Liver (tissue), 8 donors: ENCODE measurements at regions not wholly inside any gene's neighbourhood (a gene's known extent, or its start where the extent isn't known, plus 50 kb on each side); places are given as distances from the start of the nearest gene placed in this dataset.

ENCODE experiments used
- DNase-seq: peaks from one replicate; pipeline ENCODE4 v3.0.0-alpha.2; 2017; ENCODE audit warnings: low spot score
- H3K27ac ChIP-seq, 2 donors: one replicate each; pipeline ENCODE4 v1.7.0; 2013; ENCODE audit warnings: inconsistent platforms in 2 of 2, low read length in 2 of 2, control low read depth in 1 of 2, low read depth in 1 of 2, mild to moderate bottlenecking in 1 of 2
- H3K27me3 ChIP-seq, 4 donors: one replicate each; pipeline versions ENCODE4 v1.6.1 to v1.7.0; 2013; ENCODE audit warnings: low read length in 3 of 4, inconsistent platforms in 1 of 4, mild to moderate bottlenecking in 1 of 4, moderate library complexity in 1 of 4; ENCODE audit not compliant: control insufficient read depth in 4 of 4, insufficient read depth in 4 of 4
- H3K36me3 ChIP-seq, 4 donors: one replicate each; pipeline versions ENCODE4 v1.6.1 to v1.7.0; 2013; ENCODE audit warnings: low read length in 3 of 4, mild to moderate bottlenecking in 3 of 4, low read depth in 1 of 4, moderate library complexity in 1 of 4; ENCODE audit not compliant: control insufficient read depth in 4 of 4, insufficient read depth in 3 of 4
- H3K4me1 ChIP-seq, 4 donors: one replicate each; pipeline versions ENCODE4 v1.6.1 to v1.7.0; 2013; ENCODE audit warnings: low read length in 3 of 4, mild to moderate bottlenecking in 3 of 4, moderate library complexity in 1 of 4; ENCODE audit not compliant: control insufficient read depth in 4 of 4, insufficient read depth in 4 of 4
- H3K4me3 ChIP-seq, 3 donors: one replicate each; pipeline versions ENCODE4 v1.6.1 to v1.7.0; 2013; ENCODE audit warnings: low read length in 3 of 3, control low read depth in 1 of 3, low read depth in 1 of 3, mild to moderate bottlenecking in 1 of 3
- H3K9ac ChIP-seq, 2 donors: one replicate each; pipeline ENCODE4 v1.7.0; 2013; ENCODE audit warnings: low read length in 2 of 2, mild to moderate bottlenecking in 2 of 2, moderate library complexity in 2 of 2, control low read depth in 1 of 2, low read depth in 1 of 2
- H3K9me3 ChIP-seq, 4 donors: one replicate each; pipeline versions ENCODE4 v1.6.1 to v1.7.0; 2013; ENCODE audit warnings: low read length in 3 of 4; ENCODE audit not compliant: control insufficient read depth in 4 of 4
- ATF3 ChIP-seq: IDR thresholded peaks from 2 replicates; pipeline ENCODE4 v1.6.1; 2016; ENCODE audit warnings: antibody characterized with exemption
- CTCF ChIP-seq: fragments of 150-350 bp; IDR thresholded peaks from 2 replicates; pipeline ENCODE4 v1.5.1; 2017; ENCODE audit warnings: improper control_type of control experiment, low read depth, low read length; ENCODE audit not compliant: missing input control
- EGR1 ChIP-seq, 2 donors: IDR thresholded peaks; 2 replicates each; pipeline ENCODE4 v1.6.1; 2016 to 2018; ENCODE audit warnings: antibody characterized with exemption in 2 of 2, low read depth in 2 of 2
- FOXA1 ChIP-seq: IDR thresholded peaks from 2 replicates; pipeline ENCODE4 v1.6.1; 2016; ENCODE audit warnings: antibody characterized with exemption
- FOXA2 ChIP-seq: IDR thresholded peaks from 2 replicates; pipeline ENCODE4 v1.6.1; 2016; ENCODE audit warnings: antibody characterized with exemption
- GABPA ChIP-seq, 2 donors: IDR thresholded peaks in 1 of 2; conservative IDR thresholded peaks in 1 of 2; 2 replicates each; pipeline ENCODE4 v1.6.1; 2016; ENCODE audit warnings: antibody characterized with exemption in 2 of 2, mild to moderate bottlenecking in 1 of 2, moderate library complexity in 1 of 2
- HNF4A ChIP-seq, 2 donors: conservative IDR thresholded peaks; 2 replicates each; pipeline ENCODE4 v1.6.1; 2016; ENCODE audit warnings: antibody characterized with exemption in 2 of 2, mild to moderate bottlenecking in 2 of 2
- HNF4G ChIP-seq: IDR thresholded peaks from 2 replicates; pipeline ENCODE4 v1.6.1; 2016; ENCODE audit warnings: antibody characterized with exemption
- JUND ChIP-seq, 2 donors: IDR thresholded peaks; 2 replicates each; pipeline ENCODE4 v1.6.1; 2016; ENCODE audit warnings: antibody characterized with exemption in 2 of 2
- NR2F2 ChIP-seq: IDR thresholded peaks from 2 replicates; pipeline ENCODE4 v1.6.1; 2016; ENCODE audit warnings: antibody characterized with exemption
- RAD21 ChIP-seq, 2 donors: IDR thresholded peaks; 2 replicates each; pipeline ENCODE4 v1.6.1; 2016; ENCODE audit warnings: antibody characterized with exemption in 2 of 2, mild to moderate bottlenecking in 2 of 2
- REST ChIP-seq: IDR thresholded peaks from 2 replicates; pipeline ENCODE4 v1.6.1; 2016; ENCODE audit warnings: antibody characterized with exemption, mild to moderate bottlenecking
- SP1 ChIP-seq: IDR thresholded peaks from 2 replicates; pipeline ENCODE4 v1.6.1; 2018; ENCODE audit warnings: antibody characterized with exemption, mild to moderate bottlenecking
- TAF1 ChIP-seq: conservative IDR thresholded peaks from 2 replicates; pipeline ENCODE4 v1.6.1; 2016; ENCODE audit warnings: antibody characterized with exemption, mild to moderate bottlenecking
- YY1 ChIP-seq: IDR thresholded peaks from 2 replicates; pipeline ENCODE4 v1.6.1; 2016; ENCODE audit warnings: antibody characterized with exemption, mild to moderate bottlenecking
- WGBS: extraction: QIAGEN DNeasy Blood & Tissue Kit; methylation state at CpG from one replicate; pipeline ENCODE4 v1.1.7; 2013; 5-methylcytosine and 5-hydroxymethylcytosine counted together
- TF ChIP-seq, protein P1 (sequence below): IDR thresholded peaks from 2 replicates; pipeline ENCODE4 v1.6.1; 2016; ENCODE audit warnings: antibody characterized with exemption
- TF ChIP-seq, protein P2 (sequence below): IDR thresholded peaks from 2 replicates; pipeline ENCODE4 v1.6.1; 2016; ENCODE audit warnings: antibody characterized with exemption
- donor health status: healthy.
- donor health status: healthy.
- donor health status: healthy.
- donor health status: healthy.
- donor health status: healthy.

- no peaks in the 10 kb centered on the region for H3K9me3 ChIP-seq
- no peak overlapping the region for H3K27ac ChIP-seq
- no peak overlapping the region for H3K9ac ChIP-seq
- no peaks in the 10 kb centered on the region for H3K4me1 ChIP-seq
- no peak for DNase-seq
- H3K4me3 ChIP-seq, result no peak overlapping the region
- no peaks in the 10 kb centered on the region for H3K36me3 ChIP-seq
- no peaks in the 10 kb centered on the region for H3K27me3 ChIP-seq
- WGBS, result 81% methylated on average over 3 of the region's 3 CpGs
- TF ChIP-seq FOXA1 (no peak), REST (no peak), EGR1 (IDR thresholded peaks at IDR 0.05; ENCODE audit: low read depth in 2 of 2) (no peak), JUND (IDR thresholded peaks at IDR 0.05) (no peak), HNF4G (no peak)
- TF ChIP-seq, protein P1, sequence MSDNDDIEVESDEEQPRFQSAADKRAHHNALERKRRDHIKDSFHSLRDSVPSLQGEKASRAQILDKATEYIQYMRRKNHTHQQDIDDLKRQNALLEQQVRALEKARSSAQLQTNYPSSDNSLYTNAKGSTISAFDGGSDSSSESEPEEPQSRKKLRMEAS, result no peak
Measured at GRCh38 chr9:12906646-12907045, 131.8 kb downstream of the LURAP1L start.

GRCh38 chr9:12908895-12909294, 134.1 kb downstream of the LURAP1L start:
- Histone ChIP-seq H3K9ac (no peak overlapping the region), H3K4me1 (no peaks in the 10 kb centered on the region), H3K4me3 (no peak overlapping the region), H3K27me3 (no peaks in the 10 kb centered on the region), H3K9me3 (no peaks in the 10 kb centered on the region), H3K27ac (no peak overlapping the region), H3K36me3 (no peaks in the 10 kb centered on the region)
- TF ChIP-seq TAF1 (no peak), RAD21 (IDR thresholded peaks at IDR 0.05) (no peak), NR2F2 (no peak), FOXA1 (no peak), EGR1 (IDR thresholded peaks at IDR 0.05; ENCODE audit: low read depth in 2 of 2) (no peak)
- TF ChIP-seq, protein P2, sequence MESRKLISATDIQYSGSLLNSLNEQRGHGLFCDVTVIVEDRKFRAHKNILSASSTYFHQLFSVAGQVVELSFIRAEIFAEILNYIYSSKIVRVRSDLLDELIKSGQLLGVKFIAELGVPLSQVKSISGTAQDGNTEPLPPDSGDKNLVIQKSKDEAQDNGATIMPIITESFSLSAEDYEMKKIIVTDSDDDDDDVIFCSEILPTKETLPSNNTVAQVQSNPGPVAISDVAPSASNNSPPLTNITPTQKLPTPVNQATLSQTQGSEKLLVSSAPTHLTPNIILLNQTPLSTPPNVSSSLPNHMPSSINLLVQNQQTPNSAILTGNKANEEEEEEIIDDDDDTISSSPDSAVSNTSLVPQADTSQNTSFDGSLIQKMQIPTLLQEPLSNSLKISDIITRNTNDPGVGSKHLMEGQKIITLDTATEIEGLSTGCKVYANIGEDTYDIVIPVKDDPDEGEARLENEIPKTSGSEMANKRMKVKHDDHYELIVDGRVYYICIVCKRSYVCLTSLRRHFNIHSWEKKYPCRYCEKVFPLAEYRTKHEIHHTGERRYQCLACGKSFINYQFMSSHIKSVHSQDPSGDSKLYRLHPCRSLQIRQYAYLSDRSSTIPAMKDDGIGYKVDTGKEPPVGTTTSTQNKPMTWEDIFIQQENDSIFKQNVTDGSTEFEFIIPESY, result no peak
- TF ChIP-seq, protein P1, result no peak
- no peak for DNase-seq
- 75% methylated on average over 3 of the region's 3 CpGs for WGBS

GRCh38 chr9:12915366-12915954, 140.6 kb downstream of the LURAP1L start:
- Histone ChIP-seq H3K4me1 (no peaks in the 10 kb centered on the region), H3K36me3 (no peaks in the 10 kb centered on the region), H3K9ac (no peak overlapping the region), H3K27ac (no peak overlapping the region), H3K4me3 (no peak overlapping the region), H3K27me3 (no peaks in the 10 kb centered on the region), H3K9me3 (no peaks in the 10 kb centered on the region)
- TF ChIP-seq FOXA2 (no peak), NR2F2 (no peak), HNF4A (conservative IDR thresholded peaks at IDR 0.05) (no peak), SP1 (no peak), GABPA (IDR thresholded peaks at IDR 0.05 in 1 of 2, conservative IDR thresholded peaks at IDR 0.05 in 1 of 2) (no peak), ATF3 (no peak), CTCF (no peak), JUND (IDR thresholded peaks at IDR 0.05) (no peak), EGR1 (IDR thresholded peaks at IDR 0.05; ENCODE audit: low read depth in 2 of 2) (no peak), YY1 (no peak), TAF1 (no peak), RAD21 (IDR thresholded peaks at IDR 0.05) (no peak)
- TF ChIP-seq, protein P1, result no peak
- TF ChIP-seq, protein P2, result no peak
- 82% methylated on average over 3 of the region's 3 CpGs for WGBS
- no peak for DNase-seq
